HG03139 (cell line): ENCODE measurements at regions not wholly inside any gene's neighbourhood (a gene's known extent, or its start where the extent isn't known, plus 50 kb on each side); places are given as distances from the start of the nearest gene placed in this dataset.
"Not testable (repeated sequence)": the region's sequence is repeated elsewhere in the genome, so short reads cannot be mapped to it uniquely, and the experiment has no call there.

Experiments
- ATAC-seq: cut with Tn5 transposase; IDR thresholded peaks from one replicate; pipeline ENCODE4 v1.9.1; 2021; ENCODE audit not compliant: unreplicated experiment

GRCh38 chr3:140859592-140860336 lies 81.9 kb upstream of the SLC25A36 start:
- ATAC-seq = no peak

GRCh38 chr3:140863580-140864009 lies 78.0 kb upstream of the SLC25A36 start:
- ATAC-seq = peak; percentile 43

GRCh38 chr3:140870351-140870750 lies 71.3 kb upstream of the SLC25A36 start:
- ATAC-seq = no peak

GRCh38 chr3:140871022-140871421 lies 70.6 kb upstream of the SLC25A36 start:
- ATAC-seq = no peak

GRCh38 chr3:140872165-140872564 lies 69.5 kb upstream of the SLC25A36 start:
- not testable (repeated sequence) for ATAC-seq

- ATAC-seq = no peak
Observed at GRCh38 chr3:140883428-140884040, 58.1 kb upstream of the SLC25A36 start.

- ATAC-seq = not testable (repeated sequence)
Observed at GRCh38 chr3:140885697-140886096, 55.9 kb upstream of the SLC25A36 start.
